NCI-H2107 treated with DMSO at 0.1 percent for 48 hours (cell line): ENCODE measurements at regions not wholly inside any gene's neighbourhood (a gene's known extent, or its start where the extent isn't known, plus 50 kb on each side); places are given as distances from the start of the nearest gene placed in this dataset.
A peak's percentile ranks its signal among the peaks of the same experiment; 100 is the strongest.

Source experiments
- DNase-seq: peaks from one replicate; lab custom pipeline; 2025; ENCODE audit not compliant: unreplicated experiment; lab: John Stamatoyannopoulos, UW

- DNase-seq = no peak
Observed at GRCh38 chr1:83735526-83735925, 263.4 kb downstream of the TTLL7 start.

GRCh38 chr1:83734420-83734819, 264.5 kb downstream of the TTLL7 start:
- no peak for DNase-seq

DNA sequence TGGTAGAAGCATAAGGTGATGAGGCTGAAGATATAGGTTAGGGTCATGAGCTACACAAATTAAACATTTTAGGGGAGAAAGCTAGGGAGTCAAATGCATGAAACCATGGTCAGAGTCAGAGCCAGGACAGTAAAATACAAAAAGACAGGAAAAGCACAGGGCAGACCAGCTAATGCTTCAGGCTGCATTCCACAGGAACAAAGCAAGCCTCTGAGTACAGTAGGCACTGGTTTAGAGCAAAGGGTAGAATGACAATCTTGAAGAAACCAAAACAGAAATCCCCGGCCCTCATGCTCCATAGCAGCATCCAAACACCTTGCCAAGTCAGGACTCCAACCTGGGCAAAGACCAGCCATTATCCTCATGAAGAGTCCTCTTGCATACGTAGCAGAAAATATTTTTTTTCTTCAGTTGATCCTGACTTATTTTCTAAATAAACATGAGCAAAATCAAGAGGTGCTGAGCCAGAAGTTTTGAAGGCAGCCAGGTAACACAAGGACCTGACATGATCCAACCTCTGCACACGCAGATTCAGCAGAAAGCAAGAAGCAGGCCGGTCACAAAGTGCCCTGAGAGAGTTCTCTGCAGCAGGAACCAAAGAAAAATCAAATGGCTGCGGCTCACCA, 273.1 kb downstream of the TTLL7 start:
- no peak for DNase-seq

DNA sequence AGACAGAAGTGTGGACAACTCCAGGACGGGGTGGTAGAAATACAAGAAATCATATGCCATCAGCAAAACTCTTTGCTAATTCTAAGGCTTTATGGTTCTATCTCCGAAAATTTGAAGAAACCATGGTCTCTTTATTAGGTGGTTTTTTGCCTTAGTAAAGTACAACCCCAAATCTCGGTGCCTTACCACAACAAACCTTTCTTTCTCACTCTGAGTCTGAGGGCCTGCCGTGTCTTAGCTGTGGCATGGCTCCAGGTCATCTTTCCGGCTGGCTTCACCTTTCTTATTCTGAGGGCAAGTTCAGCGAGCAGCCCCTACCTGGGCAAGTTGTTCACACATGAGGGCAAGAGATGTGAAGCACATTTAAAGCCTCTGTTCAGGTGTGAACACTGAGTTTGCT, 280.6 kb downstream of the TTLL7 start:
- no peak for DNase-seq

DNA sequence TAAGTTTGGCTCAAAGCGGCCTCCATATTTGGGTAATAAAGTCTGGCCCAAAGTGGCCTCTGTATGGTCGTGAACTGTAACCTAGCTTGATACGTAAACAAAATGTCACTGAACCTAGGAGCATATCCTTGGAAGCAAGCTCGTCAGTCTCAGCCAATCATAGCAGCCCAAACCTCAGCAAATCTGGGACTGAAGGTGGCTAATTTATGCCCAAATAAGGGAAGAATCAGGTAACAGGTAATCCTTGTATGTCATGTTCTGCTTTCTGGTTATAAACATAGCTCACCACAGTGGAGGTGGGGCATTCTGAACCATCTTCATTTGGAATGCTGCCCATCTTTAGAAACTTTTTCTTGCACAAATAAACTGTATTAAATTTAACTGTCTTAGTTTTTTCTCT, 281.1 kb downstream of the TTLL7 start:
- no peak for DNase-seq

GRCh38 chr1:83716641-83717040, 282.3 kb downstream of the TTLL7 start:
- DNase-seq = no peak

- DNase-seq = no peak
Observed at GRCh38 chr1:83715550-83715949, 283.4 kb downstream of the TTLL7 start.

DNA sequence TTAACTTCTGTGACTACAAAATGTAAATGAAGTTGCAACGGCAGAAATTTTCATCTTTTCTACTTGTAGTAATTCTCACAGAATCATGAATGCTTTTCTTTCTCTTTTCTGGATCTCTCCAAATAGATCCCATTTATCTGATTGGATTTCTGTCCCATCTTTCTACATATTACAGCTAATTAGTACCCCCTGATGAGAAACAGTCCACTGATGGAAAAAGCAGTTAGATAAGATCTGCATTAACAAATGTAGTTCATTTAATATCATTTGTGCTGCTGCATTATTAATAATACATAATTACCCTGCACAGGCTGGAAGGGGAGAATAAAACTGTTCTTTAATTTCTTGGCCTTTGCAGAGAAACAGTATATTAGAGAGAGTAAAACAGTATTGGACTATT, 289.3 kb downstream of the TTLL7 start:
- no peak for DNase-seq

GRCh38 chr1:83706354-83706938, 292.5 kb downstream of the TTLL7 start:
- DNase-seq = no peak

DNA sequence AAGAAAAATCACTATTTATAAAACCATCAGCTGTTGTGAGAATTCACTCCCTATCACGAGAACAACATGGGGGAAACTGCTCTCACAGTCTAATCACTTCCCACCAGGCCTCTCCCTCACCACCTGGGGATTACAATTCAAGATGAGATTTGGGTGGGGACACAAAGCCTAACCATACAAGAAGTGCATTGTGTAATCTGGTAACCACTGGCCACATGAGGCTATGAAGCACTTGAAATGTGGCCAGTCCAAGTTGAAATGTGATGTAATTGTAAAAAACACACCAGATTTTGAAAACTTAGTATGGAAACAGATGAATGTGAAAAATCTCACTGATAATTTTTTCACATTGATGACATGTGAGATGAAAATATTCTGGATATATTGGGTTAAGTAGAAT, 293.8 kb downstream of the TTLL7 start:
- no peak for DNase-seq

DNA sequence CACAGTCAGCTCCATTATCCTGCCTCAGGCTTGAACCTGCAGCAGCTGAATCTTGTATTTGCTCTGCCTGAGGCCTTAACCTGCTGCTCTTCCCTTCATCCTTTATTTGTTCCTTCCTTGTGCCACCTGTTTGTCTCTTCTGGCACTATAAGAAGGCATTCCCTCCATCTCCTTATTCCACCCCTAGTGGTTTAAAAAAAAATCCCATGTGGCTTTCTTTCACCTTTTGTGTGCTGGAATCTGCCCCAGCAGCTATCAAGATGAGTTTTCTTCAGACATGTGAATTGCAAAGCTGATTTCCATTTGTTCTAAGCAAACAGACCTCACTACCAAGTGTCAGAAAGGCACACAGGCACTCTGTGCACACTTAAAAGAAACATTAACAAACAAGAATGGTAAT, 294.6 kb downstream of the TTLL7 start:
- no peak for DNase-seq

GRCh38 chr1:83702356-83702755, 296.6 kb downstream of the TTLL7 start:
- no peak for DNase-seq

DNA sequence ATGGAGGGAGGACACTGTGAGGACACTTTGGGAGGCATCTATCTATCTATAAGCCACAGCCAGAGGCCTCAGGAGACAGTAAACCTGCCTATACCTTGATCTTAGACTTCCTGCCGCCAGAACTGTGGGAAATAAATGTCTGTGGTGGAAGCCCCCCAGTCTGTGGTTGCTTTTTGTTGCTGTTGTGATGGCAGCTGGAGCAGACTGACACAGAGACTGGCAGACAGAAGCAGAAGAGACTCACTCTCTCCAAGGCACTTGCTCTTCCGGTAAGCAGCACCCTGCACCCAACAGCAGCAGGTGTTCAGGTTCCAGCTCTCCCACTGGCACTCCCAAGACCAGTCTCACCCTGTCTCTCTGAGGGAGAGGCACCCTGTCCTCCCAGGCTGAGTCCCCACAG, 297.6 kb downstream of the TTLL7 start:
- no peak for DNase-seq

DNA sequence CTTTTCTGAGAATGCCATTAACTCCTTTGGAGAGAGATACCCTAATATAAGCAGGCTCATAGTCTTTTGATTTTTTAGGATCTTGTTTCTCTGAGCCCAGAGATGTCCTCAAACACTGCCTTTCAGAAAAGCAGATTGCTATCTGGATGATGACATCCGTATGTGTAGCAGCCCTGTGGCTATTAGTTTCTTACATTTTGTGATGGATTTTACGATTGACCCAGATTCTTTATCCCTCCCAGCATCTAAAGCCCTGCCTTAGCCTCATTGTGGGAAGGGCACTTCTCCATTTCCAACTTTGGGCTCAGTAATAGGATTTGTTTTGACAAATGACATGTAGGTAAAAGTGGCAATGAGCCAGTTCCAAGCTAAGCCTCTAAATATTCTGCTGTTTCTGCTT, 300.3 kb downstream of the TTLL7 start:
- DNase-seq = no peak

- no peak for DNase-seq
Observed at GRCh38 chr1:83697961-83698360, 301.0 kb downstream of the TTLL7 start.

GRCh38 chr1:83697220-83697619, 301.7 kb downstream of the TTLL7 start:
- no peak for DNase-seq

- DNase-seq = no peak
Observed at GRCh38 chr1:83694449-83694848, 304.5 kb downstream of the TTLL7 start.

DNA sequence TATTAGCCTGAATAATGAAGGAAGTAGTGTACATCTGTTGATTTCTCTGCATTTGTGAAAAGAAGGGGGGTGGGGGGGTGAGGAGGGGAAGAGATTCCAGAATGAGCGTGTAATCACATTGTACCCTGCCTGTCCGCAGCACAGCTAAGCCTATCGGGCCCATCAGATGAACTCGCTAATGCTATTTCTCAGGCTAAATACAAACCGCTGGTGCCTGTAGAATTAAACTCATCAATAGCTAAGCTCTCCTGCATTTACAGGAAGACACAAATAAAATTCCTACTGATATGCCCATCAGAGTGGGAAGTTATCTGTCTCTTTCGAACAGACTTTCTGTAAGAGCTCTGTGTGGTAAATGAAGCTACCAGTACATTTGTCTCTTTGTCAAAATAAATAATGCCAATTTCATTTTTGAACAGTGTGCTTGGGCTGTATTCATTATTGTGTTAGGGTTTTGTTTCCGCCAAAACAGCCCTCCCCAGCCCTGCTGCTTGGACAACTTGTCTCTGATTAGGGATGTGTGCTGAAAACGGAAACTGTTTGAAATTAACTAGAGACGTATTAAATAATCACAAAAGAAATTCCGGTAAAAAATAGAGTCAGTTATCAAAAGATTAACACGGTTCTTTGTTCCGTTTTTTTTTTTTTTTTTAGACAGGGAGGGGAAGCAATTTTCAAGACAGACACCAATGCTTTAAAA, 305.4 kb downstream of the TTLL7 start:
- DNase-seq = peak; percentile 41

GRCh38 chr1:83692524-83693381, 306.2 kb downstream of the TTLL7 start:
- peak; percentile 41 for DNase-seq

- DNase-seq = no peak
Observed at GRCh38 chr1:83691953-83692500, 306.9 kb downstream of the TTLL7 start.
